ENCODE measurements at regions not wholly inside any gene's neighbourhood (a gene's known extent, or its start where the extent isn't known, plus 50 kb on each side); places are given as distances from the start of the nearest gene placed in this dataset.

GRCh38 chr15:93700051-93700450 lies 531.3 kb upstream of the MCTP2 start:
- TF ChIP-seq CTCF (IDR thresholded peaks at IDR 0.05) = no peak
- no peak for TF ChIP-seq POLR2AphosphoS5 (IDR thresholded peaks at IDR 0.05)
- no peak for TF ChIP-seq POLR2A (IDR thresholded peaks at IDR 0.05)
- no peak for TF ChIP-seq EP300 (IDR thresholded peaks at IDR 0.05; ENCODE audit: low read depth)
